HEK293 (cell line): ENCODE measurements at regions not wholly inside any gene's neighbourhood (a gene's known extent, or its start where the extent isn't known, plus 50 kb on each side); places are given as distances from the start of the nearest gene placed in this dataset.

ENCODE experiments used
- CTCF ChIA-PET: fragments of 350-600 bp; formaldehyde crosslinking; extraction: SDS; loops from one replicate; lab custom pipeline; 2021; ENCODE audit warnings: antibody characterized with exemption; lab: Yijun Ruan, JAX
- POLR2A ChIA-PET: fragments of 300-600 bp; formaldehyde crosslinking; extraction: SDS; loops from one replicate; lab custom pipeline; 2020; ENCODE audit warnings: antibody characterized with exemption, inconsistent platforms; lab: Yijun Ruan, JAX
- H3K27ac ChIP-seq: fragments of 200-500 bp; sonication (Bioruptor generic); 2 replicates; pipeline ENCODE4 v1.5.1; 2014; ENCODE audit warnings: low read depth, low read length, control low read depth, inconsistent platforms; ENCODE audit errors: extremely low read depth
- H3K36me3 ChIP-seq, 2 experiments: fragments of 200-500 bp in 1 of 2; sonication (Bioruptor generic) in 1 of 2; 1 replicate in 1 of 2; 2 replicates in 1 of 2; pipeline ENCODE4 v1.5.1; 2014 to 2017; ENCODE audit warnings: inconsistent platforms in 2 of 2, low read length in 2 of 2; ENCODE audit not compliant: control insufficient read depth in 2 of 2, insufficient read depth in 1 of 2
- H3K4me1 ChIP-seq: fragments of 200-500 bp; sonication (Bioruptor generic); 2 replicates; pipeline ENCODE4 v1.5.1; 2014; ENCODE audit warnings: mild to moderate bottlenecking, low read length, inconsistent platforms; ENCODE audit not compliant: control insufficient read depth, insufficient read depth
- H3K4me3 ChIP-seq: 2 replicates; pipeline ENCODE4 v1.5.1; 2011; ENCODE audit warnings: low read depth, mild to moderate bottlenecking, control low read depth, low read length, moderate library complexity
- H3K9me3 ChIP-seq: fragments of 200-500 bp; sonication (Bioruptor generic); 2 replicates; pipeline ENCODE4 v1.5.1; 2014; ENCODE audit warnings: low read depth, low read length, inconsistent platforms; ENCODE audit not compliant: control insufficient read depth, insufficient read depth
- FEZF1 ChIP-seq: fragments of 450-650 bp; formaldehyde crosslinking; IDR thresholded peaks from 2 replicates; pipeline ENCODE4 v1.5.1; 2016; ENCODE audit warnings: missing biosample characterization, missing genetic modification characterization
- GLI2 ChIP-seq: fragments of 450-650 bp; formaldehyde crosslinking; IDR thresholded peaks from 2 replicates; pipeline ENCODE4; 2017; ENCODE audit warnings: missing biosample characterization, missing genetic modification characterization, low read depth, borderline replicate concordance
- KLF7 ChIP-seq: fragments of 450-650 bp; formaldehyde crosslinking; IDR thresholded peaks from 2 replicates; pipeline ENCODE4 v1.5.1; 2016; ENCODE audit warnings: missing biosample characterization, missing genetic modification characterization, borderline replicate concordance
- PRDM1 ChIP-seq: fragments of 450-650 bp; formaldehyde crosslinking; IDR thresholded peaks from 2 replicates; pipeline ENCODE4; 2016; ENCODE audit warnings: missing biosample characterization, missing genetic modification characterization
- SP3 ChIP-seq: fragments of 450-650 bp; formaldehyde crosslinking; IDR thresholded peaks from 2 replicates; pipeline ENCODE4 v1.5.1; 2016; ENCODE audit warnings: missing biosample characterization, missing genetic modification characterization
- YY2 ChIP-seq: fragments of 450-650 bp; formaldehyde crosslinking; IDR thresholded peaks from 2 replicates; pipeline ENCODE4 v1.5.1; 2016; ENCODE audit warnings: missing biosample characterization, missing genetic modification characterization
- ZFHX2 ChIP-seq: fragments of 450-650 bp; formaldehyde crosslinking; conservative IDR thresholded peaks from 2 replicates; pipeline ENCODE4 v1.5.1; 2016; ENCODE audit warnings: missing biosample characterization, missing genetic modification characterization
- ZNF112 ChIP-seq: fragments of 450-650 bp; formaldehyde crosslinking; IDR thresholded peaks from 2 replicates; pipeline ENCODE4 v1.5.0; 2017; ENCODE audit warnings: missing biosample characterization, missing genetic modification characterization
- ZNF133 ChIP-seq: fragments of 450-650 bp; formaldehyde crosslinking; IDR thresholded peaks from 2 replicates; pipeline ENCODE4 v1.5.1; 2016; ENCODE audit warnings: missing biosample characterization, missing genetic modification characterization
- ZNF184 ChIP-seq: fragments of 450-650 bp; IDR thresholded peaks from 2 replicates; pipeline ENCODE4 v1.5.1; 2018; ENCODE audit warnings: missing biosample characterization, mild to moderate bottlenecking, missing genetic modification characterization
- ZNF19 ChIP-seq: fragments of 450-650 bp; formaldehyde crosslinking; IDR thresholded peaks from 2 replicates; pipeline ENCODE4; 2016; ENCODE audit warnings: missing biosample characterization, missing genetic modification characterization, low read depth
- ZNF202 ChIP-seq: fragments of 450-650 bp; formaldehyde crosslinking; IDR thresholded peaks from 2 replicates; pipeline ENCODE4 v1.5.1; 2016; ENCODE audit warnings: missing biosample characterization, missing genetic modification characterization, borderline replicate concordance
- ZNF600 ChIP-seq: fragments of 450-650 bp; formaldehyde crosslinking; IDR thresholded peaks from 2 replicates; pipeline ENCODE4 v1.5.1; 2016; ENCODE audit warnings: missing biosample characterization, missing genetic modification characterization
- ZNF707 ChIP-seq: fragments of 450-650 bp; formaldehyde crosslinking; IDR thresholded peaks from 2 replicates; pipeline ENCODE4 v1.5.1; 2016; ENCODE audit warnings: missing biosample characterization, missing genetic modification characterization
- ZNF777 ChIP-seq: fragments of 450-650 bp; formaldehyde crosslinking; IDR thresholded peaks from 2 replicates; pipeline ENCODE4 v1.5.1; 2017; ENCODE audit warnings: missing biosample characterization, missing genetic modification characterization, borderline replicate concordance
- ZNF830 ChIP-seq: fragments of 450-650 bp; IDR thresholded peaks from 2 replicates; pipeline ENCODE4 v1.5.0; 2018; ENCODE audit warnings: missing biosample characterization, missing genetic modification characterization, low read depth, mild to moderate bottlenecking, moderate library complexity
- ZNF837 ChIP-seq: fragments of 450-650 bp; formaldehyde crosslinking; IDR thresholded peaks from 2 replicates; pipeline ENCODE4 v1.5.1; 2016; ENCODE audit warnings: missing biosample characterization, missing genetic modification characterization
- ZSCAN30 ChIP-seq: fragments of 450-650 bp; IDR thresholded peaks from 2 replicates; pipeline ENCODE4 v1.5.1; 2018; ENCODE audit warnings: missing biosample characterization, mild to moderate bottlenecking, missing genetic modification characterization, moderate library complexity
- TF ChIP-seq, protein P1 (sequence below): fragments of 450-650 bp; formaldehyde crosslinking; IDR thresholded peaks from 2 replicates; pipeline ENCODE4 v1.5.1; 2016; ENCODE audit warnings: missing biosample characterization, missing genetic modification characterization
- TF ChIP-seq, protein P2 (sequence below): fragments of 450-650 bp; formaldehyde crosslinking; IDR thresholded peaks from 2 replicates; pipeline ENCODE4 v1.5.1; 2016; ENCODE audit warnings: missing biosample characterization, missing genetic modification characterization
- TF ChIP-seq, protein P3 (sequence below): fragments of 450-650 bp; formaldehyde crosslinking; IDR thresholded peaks from 2 replicates; pipeline ENCODE4 v1.5.1; 2016; ENCODE audit warnings: missing biosample characterization, missing genetic modification characterization
- TF ChIP-seq, protein P4 (sequence below): fragments of 450-650 bp; formaldehyde crosslinking; IDR thresholded peaks from 2 replicates; pipeline ENCODE4 v1.5.1; 2016; ENCODE audit warnings: missing biosample characterization, missing genetic modification characterization, borderline replicate concordance
- TF ChIP-seq, protein P5 (sequence below): fragments of 450-650 bp; formaldehyde crosslinking; IDR thresholded peaks from 2 replicates; pipeline ENCODE4 v1.5.1; 2016; ENCODE audit warnings: missing biosample characterization, missing genetic modification characterization
- TF ChIP-seq, protein P6 (sequence below): fragments of 450-650 bp; formaldehyde crosslinking; conservative IDR thresholded peaks from 2 replicates; pipeline ENCODE4 v1.5.1; 2016; ENCODE audit warnings: low read depth, missing biosample characterization, missing genetic modification characterization
- TF ChIP-seq, protein P7 (sequence below): fragments of 450-650 bp; formaldehyde crosslinking; IDR thresholded peaks from 2 replicates; pipeline ENCODE4; 2016; ENCODE audit warnings: missing biosample characterization, missing genetic modification characterization

DNA sequence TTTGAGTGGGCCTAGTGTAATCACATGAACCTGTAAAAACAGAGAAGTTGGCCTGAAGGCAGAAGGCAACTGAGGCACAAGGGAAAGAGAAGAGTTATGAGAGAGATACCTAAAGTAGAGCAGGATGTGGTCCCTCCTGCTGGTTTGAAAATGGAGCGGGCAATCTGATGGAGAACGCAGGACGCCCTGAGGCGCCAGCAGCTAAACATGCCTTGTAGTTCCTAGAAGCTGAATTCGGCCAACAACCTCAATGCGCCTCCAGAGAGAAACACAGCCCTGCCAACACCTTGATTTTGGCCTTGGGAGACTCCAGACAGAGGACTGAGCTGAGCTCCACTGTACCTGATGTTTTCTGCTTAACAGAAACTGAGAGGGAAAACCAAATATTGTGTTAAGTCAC, 469.9 kb downstream of the SOCS6 start (continued):
- TF ChIP-seq FEZF1 (tag by site-specific recombination) = no peak

DNA sequence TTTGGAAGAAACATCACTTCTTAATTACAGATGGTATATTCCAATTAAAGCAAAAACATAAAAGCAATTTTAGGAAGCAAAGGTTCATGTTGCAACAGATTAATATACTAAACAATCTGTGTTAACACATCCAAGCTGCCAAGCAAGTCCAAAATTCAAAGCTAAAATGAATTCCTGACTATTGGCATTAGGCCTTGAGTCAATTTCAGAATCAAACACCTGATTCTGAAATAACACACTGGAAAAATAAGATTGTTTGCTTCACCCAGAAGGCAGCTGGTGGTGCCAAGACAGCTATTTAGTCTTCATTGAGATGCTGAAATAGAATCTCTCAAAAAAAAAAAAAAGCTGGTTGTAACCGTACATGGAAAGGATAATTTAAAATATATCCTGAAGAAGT, 465.6 kb downstream of the SOCS6 start:
- Histone ChIP-seq H3K4me3 (no peak overlapping the region), H3K9me3 (no peaks in the 10 kb centered on the region), H3K27ac (no peak overlapping the region), H3K36me3 (no peaks in the 10 kb centered on the region), H3K4me1 (no peaks in the 10 kb centered on the region)
- POLR2A ChIA-PET = no interaction called here
- CTCF ChIA-PET = no interaction called here
- TF ChIP-seq ZNF837 (no peak), ZNF600 (tag by site-specific recombination) (no peak), GLI2 (no peak), PRDM1 (no peak), ZNF112 (tag by site-specific recombination) (no peak), ZSCAN30 (no peak), ZFHX2 (tag by site-specific recombination) (no peak), ZNF777 (tag by site-specific recombination) (no peak), ZNF184 (tag by site-specific recombination) (no peak), ZNF830 (no peak), ZNF133 (tag by site-specific recombination) (no peak), YY2 (tag by site-specific recombination) (no peak), KLF7 (tag by site-specific recombination) (no peak)
- TF ChIP-seq, protein P1, sequence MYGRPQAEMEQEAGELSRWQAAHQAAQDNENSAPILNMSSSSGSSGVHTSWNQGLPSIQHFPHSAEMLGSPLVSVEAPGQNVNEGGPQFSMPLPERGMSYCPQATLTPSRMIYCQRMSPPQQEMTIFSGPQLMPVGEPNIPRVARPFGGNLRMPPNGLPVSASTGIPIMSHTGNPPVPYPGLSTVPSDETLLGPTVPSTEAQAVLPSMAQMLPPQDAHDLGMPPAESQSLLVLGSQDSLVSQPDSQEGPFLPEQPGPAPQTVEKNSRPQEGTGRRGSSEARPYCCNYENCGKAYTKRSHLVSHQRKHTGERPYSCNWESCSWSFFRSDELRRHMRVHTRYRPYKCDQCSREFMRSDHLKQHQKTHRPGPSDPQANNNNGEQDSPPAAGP (tag by site-specific recombination) = no peak
- TF ChIP-seq, protein P2, sequence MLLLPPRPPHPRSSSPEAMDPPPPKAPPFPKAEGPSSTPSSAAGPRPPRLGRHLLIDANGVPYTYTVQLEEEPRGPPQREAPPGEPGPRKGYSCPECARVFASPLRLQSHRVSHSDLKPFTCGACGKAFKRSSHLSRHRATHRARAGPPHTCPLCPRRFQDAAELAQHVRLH (tag by site-specific recombination) = no peak
- TF ChIP-seq, protein P3, sequence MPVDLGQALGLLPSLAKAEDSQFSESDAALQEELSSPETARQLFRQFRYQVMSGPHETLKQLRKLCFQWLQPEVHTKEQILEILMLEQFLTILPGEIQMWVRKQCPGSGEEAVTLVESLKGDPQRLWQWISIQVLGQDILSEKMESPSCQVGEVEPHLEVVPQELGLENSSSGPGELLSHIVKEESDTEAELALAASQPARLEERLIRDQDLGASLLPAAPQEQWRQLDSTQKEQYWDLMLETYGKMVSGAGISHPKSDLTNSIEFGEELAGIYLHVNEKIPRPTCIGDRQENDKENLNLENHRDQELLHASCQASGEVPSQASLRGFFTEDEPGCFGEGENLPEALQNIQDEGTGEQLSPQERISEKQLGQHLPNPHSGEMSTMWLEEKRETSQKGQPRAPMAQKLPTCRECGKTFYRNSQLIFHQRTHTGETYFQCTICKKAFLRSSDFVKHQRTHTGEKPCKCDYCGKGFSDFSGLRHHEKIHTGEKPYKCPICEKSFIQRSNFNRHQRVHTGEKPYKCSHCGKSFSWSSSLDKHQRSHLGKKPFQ (tag by site-specific recombination) = no peak

DNA sequence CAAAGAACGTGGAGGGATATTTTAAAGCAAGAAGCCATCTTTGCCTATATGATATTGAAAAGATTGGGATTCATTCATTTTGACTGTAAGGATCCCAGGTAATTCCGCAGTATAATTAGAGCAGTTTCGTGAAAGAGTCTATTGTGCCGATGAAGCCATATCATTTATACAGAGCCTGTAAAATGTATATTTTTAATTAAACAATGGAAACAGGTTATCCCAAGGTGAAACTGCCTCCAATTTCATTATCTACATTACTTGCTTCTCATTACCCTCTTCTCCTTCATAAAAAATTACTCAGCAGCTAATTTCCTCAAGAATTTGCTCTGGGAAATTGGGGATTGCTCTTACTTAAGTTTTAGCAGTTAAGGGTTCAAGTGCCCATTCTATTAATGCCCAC, 444.1 kb downstream of the SOCS6 start:
- H3K4me3 ChIP-seq = no peak overlapping the region
- H3K9me3 ChIP-seq = no peaks in the 10 kb centered on the region
- POLR2A ChIA-PET = no interaction called here
- H3K27ac ChIP-seq = no peak overlapping the region
- CTCF ChIA-PET = no interaction called here
- H3K36me3 ChIP-seq = no peaks in the 10 kb centered on the region
- H3K4me1 ChIP-seq = no peaks in the 10 kb centered on the region
- TF ChIP-seq, protein P4, sequence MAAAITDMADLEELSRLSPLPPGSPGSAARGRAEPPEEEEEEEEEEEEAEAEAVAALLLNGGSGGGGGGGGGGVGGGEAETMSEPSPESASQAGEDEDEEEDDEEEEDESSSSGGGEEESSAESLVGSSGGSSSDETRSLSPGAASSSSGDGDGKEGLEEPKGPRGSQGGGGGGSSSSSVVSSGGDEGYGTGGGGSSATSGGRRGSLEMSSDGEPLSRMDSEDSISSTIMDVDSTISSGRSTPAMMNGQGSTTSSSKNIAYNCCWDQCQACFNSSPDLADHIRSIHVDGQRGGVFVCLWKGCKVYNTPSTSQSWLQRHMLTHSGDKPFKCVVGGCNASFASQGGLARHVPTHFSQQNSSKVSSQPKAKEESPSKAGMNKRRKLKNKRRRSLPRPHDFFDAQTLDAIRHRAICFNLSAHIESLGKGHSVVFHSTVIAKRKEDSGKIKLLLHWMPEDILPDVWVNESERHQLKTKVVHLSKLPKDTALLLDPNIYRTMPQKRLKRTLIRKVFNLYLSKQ (tag by site-specific recombination) = no peak
- TF ChIP-seq, protein P5, sequence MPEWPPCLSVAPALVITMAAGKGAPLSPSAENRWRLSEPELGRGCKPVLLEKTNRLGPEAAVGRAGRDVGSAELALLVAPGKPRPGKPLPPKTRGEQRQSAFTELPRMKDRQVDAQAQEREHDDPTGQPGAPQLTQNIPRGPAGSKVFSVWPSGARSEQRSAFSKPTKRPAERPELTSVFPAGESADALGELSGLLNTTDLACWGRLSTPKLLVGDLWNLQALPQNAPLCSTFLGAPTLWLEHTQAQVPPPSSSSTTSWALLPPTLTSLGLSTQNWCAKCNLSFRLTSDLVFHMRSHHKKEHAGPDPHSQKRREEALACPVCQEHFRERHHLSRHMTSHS (tag by site-specific recombination) = no peak
- TF ChIP-seq ZNF184 (tag by site-specific recombination) (no peak), SP3 (tag by site-specific recombination) (no peak), ZNF707 (tag by site-specific recombination) (no peak), ZNF19 (tag by site-specific recombination) (no peak), ZNF777 (tag by site-specific recombination) (no peak), ZNF202 (tag by site-specific recombination) (no peak)
- TF ChIP-seq, protein P6, sequence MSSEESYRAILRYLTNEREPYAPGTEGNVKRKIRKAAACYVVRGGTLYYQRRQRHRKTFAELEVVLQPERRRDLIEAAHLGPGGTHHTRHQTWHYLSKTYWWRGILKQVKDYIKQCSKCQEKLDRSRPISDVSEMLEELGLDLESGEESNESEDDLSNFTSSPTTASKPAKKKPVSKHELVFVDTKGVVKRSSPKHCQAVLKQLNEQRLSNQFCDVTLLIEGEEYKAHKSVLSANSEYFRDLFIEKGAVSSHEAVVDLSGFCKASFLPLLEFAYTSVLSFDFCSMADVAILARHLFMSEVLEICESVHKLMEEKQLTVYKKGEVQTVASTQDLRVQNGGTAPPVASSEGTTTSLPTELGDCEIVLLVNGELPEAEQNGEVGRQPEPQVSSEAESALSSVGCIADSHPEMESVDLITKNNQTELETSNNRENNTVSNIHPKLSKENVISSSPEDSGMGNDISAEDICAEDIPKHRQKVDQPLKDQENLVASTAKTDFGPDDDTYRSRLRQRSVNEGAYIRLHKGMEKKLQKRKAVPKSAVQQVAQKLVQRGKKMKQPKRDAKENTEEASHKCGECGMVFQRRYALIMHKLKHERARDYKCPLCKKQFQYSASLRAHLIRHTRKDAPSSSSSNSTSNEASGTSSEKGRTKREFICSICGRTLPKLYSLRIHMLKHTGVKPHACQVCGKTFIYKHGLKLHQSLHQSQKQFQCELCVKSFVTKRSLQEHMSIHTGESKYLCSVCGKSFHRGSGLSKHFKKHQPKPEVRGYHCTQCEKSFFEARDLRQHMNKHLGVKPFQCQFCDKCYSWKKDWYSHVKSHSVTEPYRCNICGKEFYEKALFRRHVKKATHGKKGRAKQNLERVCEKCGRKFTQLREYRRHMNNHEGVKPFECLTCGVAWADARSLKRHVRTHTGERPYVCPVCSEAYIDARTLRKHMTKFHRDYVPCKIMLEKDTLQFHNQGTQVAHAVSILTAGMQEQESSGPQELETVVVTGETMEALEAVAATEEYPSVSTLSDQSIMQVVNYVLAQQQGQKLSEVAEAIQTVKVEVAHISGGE (tag by site-specific recombination) = no peak
- TF ChIP-seq, protein P7, sequence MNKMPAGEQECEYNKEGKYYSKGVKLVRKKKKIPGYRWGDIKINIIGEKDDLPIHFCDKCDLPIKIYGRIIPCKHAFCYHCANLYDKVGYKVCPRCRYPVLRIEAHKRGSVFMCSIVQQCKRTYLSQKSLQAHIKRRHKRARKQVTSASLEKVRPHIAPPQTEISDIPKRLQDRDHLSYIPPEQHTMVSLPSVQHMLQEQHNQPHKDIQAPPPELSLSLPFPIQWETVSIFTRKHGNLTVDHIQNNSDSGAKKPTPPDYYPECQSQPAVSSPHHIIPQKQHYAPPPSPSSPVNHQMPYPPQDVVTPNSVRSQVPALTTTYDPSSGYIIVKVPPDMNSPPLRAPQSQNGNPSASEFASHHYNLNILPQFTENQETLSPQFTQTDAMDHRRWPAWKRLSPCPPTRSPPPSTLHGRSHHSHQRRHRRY (tag by site-specific recombination) = no peak
